ENCODE measurements at regions not wholly inside any gene's neighbourhood (a gene's known extent, or its start where the extent isn't known, plus 50 kb on each side); places are given as distances from the start of the nearest gene placed in this dataset.

DNA sequence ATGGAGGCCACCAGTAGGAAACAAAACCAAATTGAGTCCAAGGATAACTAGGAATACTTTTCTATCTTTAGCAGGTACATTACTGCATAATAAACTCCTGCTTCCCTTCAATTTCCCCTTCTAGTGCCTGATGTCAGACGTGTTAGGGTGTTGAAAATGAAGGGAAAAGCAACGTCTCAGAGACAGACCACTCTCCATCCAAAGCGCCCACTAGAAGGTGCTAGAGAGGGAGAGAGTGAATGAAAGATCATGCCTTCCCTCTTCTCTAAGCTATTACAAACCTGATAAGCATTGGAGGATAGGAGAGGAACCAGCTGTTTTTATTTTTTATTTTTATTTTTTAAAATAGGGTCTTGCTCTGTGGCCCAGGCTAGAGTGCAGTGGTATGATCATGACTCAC is 64.1 kb downstream of the ZNF641 start:
- ChIA-PET POLR2A (no interaction called here), CTCF (interaction anchor here (1.0 to 2.9 kb wide), 3 partner anchors 10 to 332 kb away, joined by 3 to 18 read pairs (median 5); no protein-coding TSS in a partner anchor)
- H3K4me1 Mint-ChIP-seq (ENCODE audit: low read depth) = peaks cover 12% of the 10 kb centered on the region
- DNase-seq = peak; percentile 10
- H3K27me3 Mint-ChIP-seq = no peaks in the 10 kb centered on the region
- no peaks in the 10 kb centered on the region for H3K9me3 Mint-ChIP-seq
- no peak overlapping the region for H3K4me3 Mint-ChIP-seq
- intact Hi-C loops (cut with micrococcal nuclease) = no loop called here
- peak overlapping the region; percentile 23 for H3K27ac Mint-ChIP-seq
- H3K36me3 Mint-ChIP-seq = no peaks in the 10 kb centered on the region

DNA sequence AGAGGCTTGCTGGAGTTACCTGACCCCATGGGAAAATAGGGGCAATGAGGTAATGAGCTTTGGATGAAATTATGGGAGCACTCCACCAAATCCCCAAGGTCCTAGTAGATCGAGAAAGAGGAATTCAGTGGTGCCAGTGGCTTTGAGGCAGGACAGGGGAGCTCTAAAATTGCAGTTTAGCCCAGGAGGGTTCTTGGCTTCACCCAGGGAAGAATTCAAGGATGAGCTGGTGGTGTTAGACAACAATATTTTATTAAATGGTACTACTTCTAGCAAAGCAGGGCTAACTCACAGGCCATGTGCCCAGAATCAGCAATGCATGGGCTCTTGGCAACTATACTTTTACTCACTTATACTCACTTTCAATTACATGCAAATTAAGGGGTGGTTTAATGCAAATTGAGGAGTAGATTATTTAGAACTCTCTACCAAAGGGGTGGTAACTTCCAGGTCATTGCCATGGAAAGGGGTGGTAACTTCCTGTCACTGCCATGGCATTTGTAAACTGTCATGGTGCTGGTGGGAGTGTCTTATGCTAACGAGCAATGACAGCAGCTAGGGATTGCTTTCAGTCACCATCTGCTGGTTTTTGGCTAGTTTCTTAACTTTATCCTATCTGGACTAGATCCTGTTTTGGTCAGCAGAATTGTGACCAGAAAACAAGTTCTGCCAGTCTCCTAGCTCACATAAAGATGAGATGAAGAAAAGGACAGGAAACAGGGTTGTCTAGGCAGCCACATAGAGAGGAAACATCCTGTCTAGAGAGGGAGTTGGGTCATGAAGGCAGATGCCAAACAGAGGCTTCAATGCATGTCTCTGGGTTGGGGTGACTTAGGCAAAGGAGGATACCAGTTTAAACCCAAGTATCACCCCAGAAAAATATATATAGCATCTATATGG is 64.7 kb downstream of the ZNF641 start:
- peak; percentile 40 for DNase-seq
- ChIA-PET CTCF (interaction anchor here (1.0 to 2.9 kb wide), 4 partner anchors 11 to 332 kb away, joined by 3 to 18 read pairs (median 4); no protein-coding TSS in a partner anchor), POLR2A (no interaction called here)
- Mint-ChIP-seq H3K4me3 (no peak overlapping the region), H3K4me1 (ENCODE audit: low read depth) (peaks cover 12% of the 10 kb centered on the region), H3K27ac (peak overlapping the region; percentile 23), H3K27me3 (no peaks in the 10 kb centered on the region), H3K9me3 (no peaks in the 10 kb centered on the region), H3K36me3 (no peaks in the 10 kb centered on the region)
- intact Hi-C loops (cut with micrococcal nuclease) = no loop called here

DNA sequence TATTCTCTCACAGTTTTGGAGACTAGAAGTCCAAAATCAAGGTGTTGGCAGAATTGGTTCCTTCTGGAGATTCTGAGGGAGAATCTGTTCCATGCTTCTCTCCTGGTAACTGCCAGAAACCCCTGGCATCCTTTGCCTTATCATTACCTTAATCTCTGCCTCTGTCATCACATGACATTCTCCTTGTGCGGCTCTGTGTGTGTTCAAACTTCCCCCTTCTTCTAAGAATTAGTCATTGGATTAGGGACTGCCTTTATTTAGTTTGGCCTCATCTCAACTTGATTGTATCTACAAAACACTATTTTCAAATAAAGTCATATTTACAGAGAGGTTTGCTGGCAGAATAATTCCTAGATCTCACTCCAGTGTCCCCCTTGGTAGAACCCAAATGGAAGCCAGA is 68.9 kb downstream of the ZNF641 start:
- intact Hi-C loops (cut with micrococcal nuclease) = no loop called here
- Mint-ChIP-seq H3K27me3 (peaks cover 4% of the 10 kb centered on the region), H3K9me3 (peaks cover under 1% of the 10 kb centered on the region), H3K36me3 (peaks cover 3% of the 10 kb centered on the region), H3K4me1 (ENCODE audit: low read depth) (peaks cover 12% of the 10 kb centered on the region), H3K4me3 (no peak overlapping the region), H3K27ac (no peak overlapping the region)
- DNase-seq = no peak
- POLR2A ChIA-PET = no interaction called here
- CTCF ChIA-PET = no interaction called here

GRCh38 chr12:48280572-48280971 is 70.1 kb downstream of the ZNF641 start:
- Mint-ChIP-seq H3K27ac (no peak overlapping the region), H3K4me3 (no peak overlapping the region), H3K36me3 (peaks cover 6% of the 10 kb centered on the region), H3K4me1 (ENCODE audit: low read depth) (peaks cover under 1% of the 10 kb centered on the region), H3K9me3 (peaks cover 11% of the 10 kb centered on the region), H3K27me3 (peaks cover 9% of the 10 kb centered on the region)
- no peak for DNase-seq
- intact Hi-C loops (cut with micrococcal nuclease) = no loop called here
- POLR2A ChIA-PET = no interaction called here
- CTCF ChIA-PET = no interaction called here

DNA sequence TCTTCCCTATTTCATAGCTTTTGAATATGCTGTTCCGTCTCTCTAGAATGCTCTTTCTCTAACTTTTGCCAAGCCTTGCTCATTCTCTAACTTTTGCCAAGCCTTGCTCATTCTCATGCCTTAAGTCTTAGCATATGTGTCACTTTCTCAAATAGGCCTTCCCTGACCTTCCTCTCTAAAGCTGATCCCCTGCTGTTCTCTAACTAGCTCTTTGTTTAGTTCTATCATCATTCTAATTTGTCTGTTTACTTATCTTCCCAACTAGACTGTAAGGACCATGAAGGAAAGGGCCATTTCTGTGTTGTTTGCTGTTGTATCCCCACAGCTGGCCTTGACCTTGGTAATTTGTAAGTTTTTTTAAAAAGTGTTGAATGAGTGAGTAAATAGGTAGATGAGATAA is 71.1 kb downstream of the ZNF641 start:
- ChIA-PET POLR2A (no interaction called here), CTCF (no interaction called here)
- DNase-seq = no peak
- no peaks in the 10 kb centered on the region for H3K4me1 Mint-ChIP-seq (ENCODE audit: low read depth)
- intact Hi-C loops (cut with micrococcal nuclease) = no loop called here
- no peak overlapping the region for H3K27ac Mint-ChIP-seq
- peaks cover 16% of the 10 kb centered on the region for H3K27me3 Mint-ChIP-seq
- H3K9me3 Mint-ChIP-seq = peaks cover 17% of the 10 kb centered on the region
- H3K4me3 Mint-ChIP-seq = no peak overlapping the region
- H3K36me3 Mint-ChIP-seq = peaks cover 8% of the 10 kb centered on the region

- peaks cover 17% of the 10 kb centered on the region for H3K9me3 Mint-ChIP-seq
- intact Hi-C loops (cut with micrococcal nuclease) = no loop called here
- H3K36me3 Mint-ChIP-seq = peaks cover 8% of the 10 kb centered on the region
- ChIA-PET CTCF (no interaction called here), POLR2A (no interaction called here)
- H3K27me3 Mint-ChIP-seq = peaks cover 16% of the 10 kb centered on the region
- no peak overlapping the region for H3K4me3 Mint-ChIP-seq
- H3K4me1 Mint-ChIP-seq (ENCODE audit: low read depth) = no peaks in the 10 kb centered on the region
- H3K27ac Mint-ChIP-seq = no peak overlapping the region
- no peak for DNase-seq
Observed at GRCh38 chr12:48279101-48279500, 71.6 kb downstream of the ZNF641 start.

DNA sequence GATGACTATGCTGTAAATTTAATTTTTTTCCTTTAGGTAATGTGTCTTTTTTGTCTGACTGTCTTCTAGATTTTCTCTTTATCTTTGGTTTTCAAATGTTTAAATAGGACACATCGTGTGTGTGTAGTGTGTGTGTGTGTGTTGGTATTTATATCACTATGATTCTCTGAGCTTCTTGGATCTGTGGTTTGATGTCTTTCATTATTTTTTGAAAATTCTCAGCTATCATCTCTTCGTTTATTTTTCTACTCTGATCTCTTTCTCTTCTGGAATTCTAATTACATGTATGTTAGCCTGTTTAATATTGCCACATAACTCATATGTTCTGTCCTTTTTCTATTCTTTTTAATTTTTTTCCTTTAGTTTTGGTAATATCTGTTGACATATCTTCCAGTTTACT is 73.5 kb upstream of the OR10AD1 start:
- intact Hi-C loops (cut with micrococcal nuclease) = no loop called here
- H3K4me1 Mint-ChIP-seq (ENCODE audit: low read depth) = no peaks in the 10 kb centered on the region
- H3K36me3 Mint-ChIP-seq = peaks cover 8% of the 10 kb centered on the region
- no peak for DNase-seq
- H3K27me3 Mint-ChIP-seq = peaks cover 22% of the 10 kb centered on the region
- peaks cover 17% of the 10 kb centered on the region for H3K9me3 Mint-ChIP-seq
- CTCF ChIA-PET = no interaction called here
- POLR2A ChIA-PET = no interaction called here
- no peak overlapping the region for H3K4me3 Mint-ChIP-seq
- H3K27ac Mint-ChIP-seq = no peak overlapping the region

- H3K36me3 Mint-ChIP-seq = no peaks in the 10 kb centered on the region
- intact Hi-C loops (cut with micrococcal nuclease) = no loop called here
- ChIA-PET POLR2A (no interaction called here), CTCF (no interaction called here)
- no peak for DNase-seq
- H3K27ac Mint-ChIP-seq = no peak overlapping the region
- H3K4me3 Mint-ChIP-seq = no peak overlapping the region
- peaks cover 8% of the 10 kb centered on the region for H3K27me3 Mint-ChIP-seq
- no peaks in the 10 kb centered on the region for H3K9me3 Mint-ChIP-seq
- H3K4me1 Mint-ChIP-seq (ENCODE audit: low read depth) = no peaks in the 10 kb centered on the region
Observed at GRCh38 chr12:48266826-48267225, 63.7 kb upstream of the OR10AD1 start.

DNA sequence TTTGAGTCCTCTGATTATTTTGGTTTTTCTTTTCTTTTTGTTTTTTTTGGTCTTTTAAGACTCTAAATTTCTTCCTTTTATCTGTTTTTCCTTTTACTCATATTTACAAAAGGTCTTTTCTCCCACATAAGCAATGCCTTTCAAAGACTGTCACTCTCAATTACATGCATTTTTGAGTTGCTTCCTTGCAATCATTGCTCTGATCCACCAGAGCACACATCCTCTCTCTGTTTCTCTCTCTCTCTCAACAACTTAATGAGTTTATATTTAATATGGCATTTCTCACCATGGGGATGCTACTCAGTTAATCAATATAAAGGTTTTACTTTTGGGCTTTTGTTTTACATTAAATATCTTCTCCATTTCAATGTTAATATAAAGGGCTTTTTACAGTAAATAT is 62.7 kb upstream of the OR10AD1 start:
- H3K27ac Mint-ChIP-seq = no peak overlapping the region
- no peaks in the 10 kb centered on the region for H3K36me3 Mint-ChIP-seq
- H3K4me1 Mint-ChIP-seq (ENCODE audit: low read depth) = no peaks in the 10 kb centered on the region
- ChIA-PET CTCF (no interaction called here), POLR2A (no interaction called here)
- no peak overlapping the region for H3K4me3 Mint-ChIP-seq
- H3K9me3 Mint-ChIP-seq = no peaks in the 10 kb centered on the region
- H3K27me3 Mint-ChIP-seq = peaks cover 8% of the 10 kb centered on the region
- no peak for DNase-seq
- intact Hi-C loops (cut with micrococcal nuclease) = no loop called here

DNA sequence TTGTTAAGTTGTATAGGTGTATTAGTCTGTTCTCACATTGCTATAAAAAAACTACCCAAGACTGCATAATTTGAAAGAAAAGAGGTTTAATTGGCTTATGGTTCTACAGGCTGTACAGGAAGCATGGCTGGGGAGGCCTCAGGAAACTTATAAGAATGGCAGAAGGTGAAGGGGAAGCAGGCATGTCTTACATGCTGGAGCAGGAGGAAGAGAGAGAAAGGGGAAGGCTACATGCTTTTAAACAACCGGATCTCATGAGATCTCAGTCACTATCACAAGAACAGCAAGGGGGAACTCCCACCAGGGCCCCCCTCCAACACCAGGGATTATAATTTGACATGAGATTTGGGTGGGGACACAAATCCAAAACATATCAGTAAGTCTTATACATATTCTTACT is 60.5 kb upstream of the OR10AD1 start:
- no peak for DNase-seq
- Mint-ChIP-seq H3K4me1 (ENCODE audit: low read depth) (no peaks in the 10 kb centered on the region), H3K4me3 (no peak overlapping the region), H3K36me3 (no peaks in the 10 kb centered on the region), H3K9me3 (no peaks in the 10 kb centered on the region), H3K27ac (no peak overlapping the region), H3K27me3 (peaks cover 8% of the 10 kb centered on the region)
- CTCF ChIA-PET = no interaction called here
- intact Hi-C loops (cut with micrococcal nuclease) = no loop called here
- POLR2A ChIA-PET = no interaction called here

- intact Hi-C loops (cut with micrococcal nuclease) = no loop called here
- ChIA-PET POLR2A (no interaction called here), CTCF (no interaction called here)
- no peak overlapping the region for H3K4me3 Mint-ChIP-seq
- no peaks in the 10 kb centered on the region for H3K36me3 Mint-ChIP-seq
- H3K27me3 Mint-ChIP-seq = peaks cover 6% of the 10 kb centered on the region
- H3K9me3 Mint-ChIP-seq = no peaks in the 10 kb centered on the region
- no peaks in the 10 kb centered on the region for H3K4me1 Mint-ChIP-seq (ENCODE audit: low read depth)
- DNase-seq = no peak
- H3K27ac Mint-ChIP-seq = no peak overlapping the region
Observed at GRCh38 chr12:48261773-48262172, 58.7 kb upstream of the OR10AD1 start.
